T-helper 1 cell treated with Interleukin-12 subunit alpha and Interleukin-12 subunit beta and Interleukin-4 antibody, amounts not matched to agents 30 ng/mL and 1 ng/mL, for 36 hours (primary cell): ENCODE measurements at regions not wholly inside any gene's neighbourhood (a gene's known extent, or its start where the extent isn't known, plus 50 kb on each side); places are given as distances from the start of the nearest gene placed in this dataset.
"Not testable (repeated sequence)": the region's sequence is repeated elsewhere in the genome, so short reads cannot be mapped to it uniquely, and the experiment has no call there.

Source experiments
- intact Hi-C: fragments of 100-400 bp; cut with micrococcal nuclease; formaldehyde crosslinking; loops from one replicate; pipeline ENCODE4 v1.15.1; 2024

- intact Hi-C loops = no loop called here
Measured at GRCh38 chr4:31171362-31171761, 451.2 kb downstream of the PCDH7 start.

GRCh38 chr4:31175242-31175910, 455.2 kb downstream of the PCDH7 start:
- intact Hi-C loops = no loop called here

DNA sequence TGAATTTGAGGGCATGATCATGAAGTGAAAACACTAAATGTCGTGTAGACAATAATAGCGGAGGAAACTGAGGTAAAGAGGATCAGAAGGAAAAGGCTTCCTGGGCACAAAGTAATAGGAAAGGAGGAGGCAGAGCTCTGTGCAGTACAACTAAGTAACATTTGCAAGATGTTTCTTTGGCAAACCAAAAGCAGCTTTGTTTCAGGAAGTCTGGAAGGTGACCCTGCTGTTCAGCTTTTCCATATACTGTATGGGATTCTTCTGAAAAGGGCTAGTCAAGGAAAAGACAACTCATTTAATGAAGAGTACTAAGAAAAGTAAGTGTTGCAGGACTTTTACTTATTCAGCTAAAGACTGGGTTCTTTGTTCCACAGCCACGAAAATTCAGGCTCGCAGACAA, 463.1 kb downstream of the PCDH7 start:
- intact Hi-C loops = no loop called here

DNA sequence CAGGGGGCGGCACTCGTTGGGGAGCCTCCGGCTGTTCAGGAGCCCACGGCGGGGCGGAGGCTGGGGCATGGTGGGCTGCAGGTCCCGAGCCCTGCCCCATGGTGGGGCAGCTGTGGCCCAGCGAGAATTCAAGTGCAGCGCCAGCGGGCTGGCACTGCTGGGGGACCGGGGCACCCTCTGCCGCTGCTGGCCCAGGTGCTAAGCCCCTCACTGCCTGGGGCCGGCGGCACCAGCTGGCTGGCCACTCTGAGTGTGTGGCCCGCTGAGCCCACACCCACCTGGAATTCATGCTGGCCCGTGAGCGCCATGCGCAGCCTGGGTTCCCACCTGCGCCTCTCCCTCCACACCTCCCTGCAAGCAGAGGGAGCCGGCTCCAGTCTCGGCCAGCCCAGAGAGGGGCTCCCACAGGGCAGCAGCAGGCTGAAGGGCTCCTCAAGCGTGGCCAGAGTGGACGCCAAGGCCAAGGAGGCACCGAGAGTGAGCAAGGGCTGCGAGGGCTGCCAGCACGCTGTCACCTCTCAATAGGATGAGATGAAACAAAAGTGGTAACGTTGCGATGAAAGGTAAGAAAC, 464.9 kb downstream of the PCDH7 start:
- intact Hi-C loops = no loop called here

DNA sequence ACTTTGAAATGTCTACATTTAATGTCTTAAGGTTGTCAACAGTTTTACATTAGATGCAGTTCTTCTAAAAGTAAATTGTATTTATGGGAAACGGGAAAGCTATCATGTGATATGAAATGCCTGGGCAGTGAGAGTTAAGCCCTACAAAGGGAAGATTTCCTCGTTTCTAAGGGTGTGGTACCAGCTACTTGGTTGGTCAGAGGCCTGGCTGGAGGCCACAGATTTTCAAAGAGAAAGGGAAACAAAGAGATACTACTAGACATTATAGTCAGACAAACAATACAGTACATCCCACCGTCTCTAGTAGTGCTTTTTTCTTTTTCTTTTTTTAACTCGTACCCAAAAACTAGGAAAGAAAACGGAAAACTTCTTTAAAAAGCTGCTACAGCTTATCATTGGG, 467.8 kb downstream of the PCDH7 start:
- intact Hi-C loops = no loop called here

- intact Hi-C loops = no loop called here
Measured at GRCh38 chr4:31189938-31190337, 469.8 kb downstream of the PCDH7 start.

GRCh38 chr4:31190671-31191070, 470.5 kb downstream of the PCDH7 start:
- intact Hi-C loops = no loop called here

DNA sequence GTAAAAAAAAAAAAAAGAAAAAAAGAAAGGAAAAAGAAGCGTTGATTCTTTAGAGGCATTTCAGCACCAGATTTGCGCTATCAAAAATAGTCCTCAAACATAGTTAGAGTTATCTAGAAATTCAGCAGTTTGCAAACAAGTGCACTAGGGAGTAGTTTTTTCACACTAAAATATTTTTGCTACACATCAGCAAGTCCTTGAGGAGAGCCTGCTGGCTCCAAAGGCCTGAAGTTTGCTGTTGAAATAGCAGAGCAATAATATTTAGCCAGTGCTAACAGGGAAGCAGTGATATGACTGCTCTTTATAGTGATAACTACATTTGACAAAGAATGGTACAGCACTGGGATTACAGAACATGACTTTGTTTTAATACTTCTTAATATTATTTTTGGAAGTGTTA, 472.2 kb downstream of the PCDH7 start:
- intact Hi-C loops = no loop called here

- intact Hi-C loops = no loop called here
Measured at GRCh38 chr4:31193521-31193920, 473.4 kb downstream of the PCDH7 start.

- intact Hi-C loops = no loop called here
Measured at GRCh38 chr4:31194823-31195222, 474.7 kb downstream of the PCDH7 start.

- intact Hi-C loops = no loop called here
Measured at GRCh38 chr4:31199644-31200043, 479.5 kb downstream of the PCDH7 start.

- intact Hi-C loops = not testable (repeated sequence)
Measured at GRCh38 chr4:31202054-31202453, 481.9 kb downstream of the PCDH7 start.

DNA sequence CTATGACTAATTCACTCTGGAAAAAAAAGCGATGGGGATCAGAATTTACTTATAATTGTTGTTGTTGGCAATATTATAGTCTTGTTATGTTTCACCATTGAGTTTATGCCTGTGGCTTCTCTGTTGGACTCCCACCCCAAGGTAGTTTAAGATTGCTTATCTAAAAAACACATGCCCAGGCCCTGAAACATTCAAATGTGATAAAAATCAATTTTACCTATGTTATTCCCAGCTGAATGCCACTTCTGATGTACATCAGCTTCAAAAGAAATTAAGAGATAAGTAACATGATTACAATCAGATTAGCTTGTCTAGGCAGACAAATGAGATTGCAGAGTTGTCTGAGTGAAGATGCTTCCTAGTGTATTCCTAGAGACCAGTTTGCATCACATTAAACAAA, 484.7 kb downstream of the PCDH7 start:
- intact Hi-C loops = no loop called here

DNA sequence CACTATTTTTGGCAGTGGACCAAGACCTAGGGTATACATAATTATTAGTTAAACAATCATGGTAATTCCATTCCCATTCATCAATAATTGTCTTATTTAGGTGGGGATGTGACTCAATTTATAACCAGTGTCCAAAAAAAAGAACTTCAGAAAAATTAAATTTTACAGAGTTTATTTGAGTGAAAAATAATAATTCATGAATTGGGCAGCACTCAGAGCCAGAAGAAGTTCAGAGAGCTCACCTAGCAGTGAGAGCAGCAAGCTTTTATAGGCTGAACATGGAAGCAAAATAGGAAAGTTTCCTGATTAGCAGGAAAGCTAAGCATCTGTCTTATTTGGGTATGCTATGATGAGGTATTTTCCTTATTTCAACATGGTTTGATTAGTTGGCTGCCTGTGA, 500.8 kb downstream of the PCDH7 start:
- intact Hi-C loops = no loop called here

DNA sequence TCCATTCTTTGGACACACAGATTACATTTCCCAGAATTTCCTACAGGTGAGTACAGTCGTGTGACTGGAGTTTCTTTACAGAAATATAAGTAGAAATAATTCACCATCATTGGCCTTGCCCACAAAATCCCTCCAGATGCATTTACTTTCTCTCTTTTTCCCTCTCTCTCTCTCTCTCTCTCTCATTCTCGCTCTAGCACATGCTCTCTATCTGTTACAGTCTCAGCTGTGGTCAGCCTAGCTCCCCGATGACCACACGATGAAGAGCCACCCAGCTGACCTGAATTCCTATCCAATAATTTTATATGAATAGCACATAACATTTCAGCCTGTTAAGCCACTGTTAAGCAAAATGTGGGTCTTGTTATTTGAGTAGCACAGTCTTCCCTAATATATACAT, 507.9 kb downstream of the PCDH7 start:
- intact Hi-C loops = no loop called here

DNA sequence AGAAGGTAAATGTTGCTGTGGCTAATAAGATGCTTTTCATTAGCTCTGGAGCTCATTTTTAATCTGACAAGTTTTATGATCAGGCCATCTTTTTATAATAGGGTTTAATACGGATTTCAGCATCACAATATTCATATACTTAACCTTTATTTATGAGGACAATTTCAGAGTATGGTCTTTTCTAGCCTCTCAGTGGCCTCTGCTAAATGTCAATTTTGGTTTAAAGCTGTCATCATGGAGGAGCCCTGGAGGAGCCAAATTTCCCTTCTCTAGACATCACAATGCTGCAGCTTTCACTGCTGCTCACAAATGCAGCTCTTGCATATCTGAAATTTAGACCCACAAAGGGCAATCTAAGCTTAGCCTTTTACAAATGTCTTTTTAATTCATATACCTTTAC, 510.4 kb downstream of the PCDH7 start:
- intact Hi-C loops = no loop called here

DNA sequence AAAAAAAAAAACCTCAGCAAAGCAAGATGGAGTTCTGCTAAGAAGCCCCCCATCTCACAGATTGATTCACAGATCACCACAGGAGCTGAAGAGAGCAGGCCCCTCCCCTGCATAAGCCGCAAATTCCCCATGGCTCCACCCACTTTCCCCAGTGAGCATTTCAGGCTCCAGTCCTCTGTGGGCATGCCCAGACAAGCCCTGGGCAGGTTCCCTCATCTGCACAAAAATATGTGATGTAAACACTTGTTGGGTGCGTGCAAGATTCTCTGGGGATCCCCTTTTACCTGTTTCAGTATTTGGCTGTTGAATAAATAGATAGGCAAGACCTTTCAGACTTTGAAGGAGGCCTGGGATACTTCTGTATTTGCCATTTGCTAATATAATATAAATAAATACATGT, 514.3 kb downstream of the PCDH7 start:
- intact Hi-C loops = no loop called here

GRCh38 chr4:31234901-31235300, 514.7 kb downstream of the PCDH7 start:
- intact Hi-C loops = no loop called here

- intact Hi-C loops = no loop called here
Measured at GRCh38 chr4:31236020-31236638, 516.0 kb downstream of the PCDH7 start.

DNA sequence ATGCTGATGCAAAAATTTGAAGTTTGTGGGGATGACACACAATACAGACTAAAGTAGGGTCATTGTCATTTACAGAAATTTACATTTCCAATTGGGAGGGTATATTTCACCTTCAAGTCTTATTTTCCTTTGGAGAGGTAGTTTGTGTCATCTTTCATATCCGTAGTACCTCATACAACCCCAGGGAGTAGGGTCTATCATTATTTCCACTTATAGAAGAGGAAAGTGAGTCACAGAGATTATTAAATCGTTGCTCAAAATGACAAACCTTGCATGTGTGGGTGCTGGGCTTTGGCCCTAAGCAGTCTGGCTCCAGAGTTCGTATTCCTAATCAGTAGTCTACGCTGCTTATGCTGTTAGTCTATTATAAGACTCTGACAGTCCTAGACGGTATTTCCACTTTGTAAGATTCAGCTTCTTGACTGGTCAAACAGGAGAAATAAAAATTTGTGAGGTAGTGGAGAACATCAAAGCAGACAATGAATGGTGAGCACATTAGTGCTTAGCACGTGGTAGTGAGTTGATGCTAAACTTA, 516.5 kb downstream of the PCDH7 start:
- intact Hi-C loops = no loop called here

- intact Hi-C loops = no loop called here
Measured at GRCh38 chr4:31237233-31237632, 517.1 kb downstream of the PCDH7 start.

DNA sequence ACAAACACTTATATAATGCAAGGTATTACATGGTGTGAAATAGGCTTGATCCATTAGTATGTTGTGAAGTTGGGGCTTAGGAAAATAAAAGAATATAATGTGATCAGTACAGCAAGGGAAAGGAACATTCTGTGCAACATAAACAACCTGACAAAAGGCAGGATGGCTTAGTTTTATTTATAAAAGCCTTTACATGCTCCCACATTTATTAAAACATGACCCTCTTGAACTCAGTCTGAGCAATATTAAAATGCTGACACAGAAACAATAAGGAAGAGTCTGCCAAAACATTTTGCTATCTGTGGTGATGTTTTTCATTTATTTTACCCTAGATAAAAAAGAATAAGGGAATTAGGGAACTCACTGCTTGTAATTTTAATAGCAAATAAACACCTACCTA, 519.7 kb downstream of the PCDH7 start:
- intact Hi-C loops = no loop called here
